Osteoblast (primary cell): ENCODE measurements at regions not wholly inside any gene's neighbourhood (a gene's known extent, or its start where the extent isn't known, plus 50 kb on each side); places are given as distances from the start of the nearest gene placed in this dataset.

Experiments used
- DNase-seq: peaks from one replicate; pipeline ENCODE4 v3.0.0; 2011; ENCODE audit warnings: low spot score, mixed read lengths; ENCODE audit not compliant: insufficient read length; ENCODE audit errors: missing footprints
- H2AFZ ChIP-seq: 2 replicates; pipeline ENCODE4 v1.6.0; 2011; ENCODE audit warnings: mild to moderate bottlenecking, low read length
- H3K27ac ChIP-seq: 2 replicates; pipeline ENCODE4 v1.5.1; 2011; ENCODE audit warnings: mild to moderate bottlenecking, low read depth, low read length, moderate library complexity
- H3K27me3 ChIP-seq: 2 replicates; pipeline ENCODE4 v1.6.0; 2012; ENCODE audit warnings: mild to moderate bottlenecking, control low read depth, inconsistent platforms, low read length, moderate library complexity; ENCODE audit not compliant: insufficient read depth
- H3K36me3 ChIP-seq: 2 replicates; pipeline ENCODE4 v1.5.1; 2011; ENCODE audit warnings: mild to moderate bottlenecking, low read length, control low read depth, moderate library complexity; ENCODE audit not compliant: insufficient read depth
- H3K4me1 ChIP-seq: 2 replicates; pipeline ENCODE4 v1.5.1; 2011; ENCODE audit warnings: mild to moderate bottlenecking, low read length, control low read depth, moderate library complexity; ENCODE audit not compliant: insufficient read depth
- H3K4me2 ChIP-seq: 2 replicates; pipeline ENCODE4 v1.6.0; 2011; ENCODE audit warnings: mild to moderate bottlenecking, low read length; ENCODE audit not compliant: insufficient read depth
- H3K4me3 ChIP-seq: fragments of 200-600 bp; sonication (generic); 3 replicates; pipeline ENCODE4 v1.5.1; 2012; ENCODE audit warnings: mild to moderate bottlenecking, low read length, inconsistent platforms; ENCODE audit not compliant: insufficient read depth
- H3K79me2 ChIP-seq: 2 replicates; pipeline ENCODE4 v1.6.0; 2012; ENCODE audit warnings: mild to moderate bottlenecking, low read length, control low read depth, inconsistent platforms; ENCODE audit not compliant: insufficient read depth
- H3K9me3 ChIP-seq: 2 replicates; pipeline ENCODE4 v1.5.1; 2011; ENCODE audit warnings: low read depth, low read length, control low read depth
- H4K20me1 ChIP-seq: 2 replicates; pipeline ENCODE4 v1.6.0; 2012; ENCODE audit warnings: mild to moderate bottlenecking, low read length, control low read depth; ENCODE audit not compliant: insufficient read depth
- TF ChIP-seq, protein P1 (sequence below): IDR thresholded peaks from 2 replicates; pipeline ENCODE4 v1.5.1; 2011; ENCODE audit warnings: mild to moderate bottlenecking, low read depth, low read length, moderate library complexity; ENCODE audit errors: extremely low read depth

GRCh38 chr2:38474021-38474456 is 97.0 kb upstream of the ATL2 start:
- Histone ChIP-seq H3K79me2 (no peaks in the 10 kb centered on the region), H3K27me3 (peaks cover 48% of the 10 kb centered on the region)

DNA sequence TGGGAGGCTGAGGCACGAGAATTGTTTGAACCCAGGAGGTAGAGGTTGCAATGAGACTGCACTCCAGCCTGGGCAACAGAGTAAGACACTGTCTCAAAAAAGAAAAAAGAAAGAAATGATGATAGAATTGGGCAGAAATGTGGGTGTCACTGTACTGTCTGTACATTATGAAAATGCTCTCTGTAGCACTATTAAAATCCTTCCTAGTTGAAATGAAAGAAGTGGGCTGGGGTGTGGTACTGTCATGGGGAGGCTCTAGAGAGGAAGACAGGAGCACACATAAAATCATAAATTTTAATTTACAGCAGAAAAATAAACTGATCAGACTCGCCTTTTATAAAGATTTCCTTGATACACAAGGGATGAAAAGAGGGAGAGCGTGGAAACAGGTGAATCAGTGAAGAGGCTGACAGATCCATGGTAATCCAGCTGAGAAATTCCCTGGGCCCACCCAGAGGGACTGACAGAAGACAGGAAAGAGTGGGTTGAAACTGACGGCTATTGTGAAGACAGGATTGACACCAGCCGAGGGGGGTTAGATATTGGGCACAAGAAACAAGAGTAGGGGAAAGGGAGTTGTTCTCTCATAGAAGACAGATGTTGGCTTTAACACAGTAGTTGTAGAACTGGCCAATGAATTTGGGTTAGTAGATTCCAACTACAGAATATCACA is 96.4 kb upstream of the ATL2 start:
- Histone ChIP-seq H2AFZ (no peak overlapping the region), H3K9me3 (no peaks in the 10 kb centered on the region), H3K4me2 (no peak overlapping the region), H3K36me3 (no peaks in the 10 kb centered on the region), H3K27me3 (peaks cover 45% of the 10 kb centered on the region), H3K4me3 (no peak overlapping the region), H4K20me1 (no peaks in the 10 kb centered on the region), H3K79me2 (no peaks in the 10 kb centered on the region), H3K4me1 (no peaks in the 10 kb centered on the region), H3K27ac (no peak overlapping the region)
- DNase-seq, result no peak
- TF ChIP-seq, protein P1, sequence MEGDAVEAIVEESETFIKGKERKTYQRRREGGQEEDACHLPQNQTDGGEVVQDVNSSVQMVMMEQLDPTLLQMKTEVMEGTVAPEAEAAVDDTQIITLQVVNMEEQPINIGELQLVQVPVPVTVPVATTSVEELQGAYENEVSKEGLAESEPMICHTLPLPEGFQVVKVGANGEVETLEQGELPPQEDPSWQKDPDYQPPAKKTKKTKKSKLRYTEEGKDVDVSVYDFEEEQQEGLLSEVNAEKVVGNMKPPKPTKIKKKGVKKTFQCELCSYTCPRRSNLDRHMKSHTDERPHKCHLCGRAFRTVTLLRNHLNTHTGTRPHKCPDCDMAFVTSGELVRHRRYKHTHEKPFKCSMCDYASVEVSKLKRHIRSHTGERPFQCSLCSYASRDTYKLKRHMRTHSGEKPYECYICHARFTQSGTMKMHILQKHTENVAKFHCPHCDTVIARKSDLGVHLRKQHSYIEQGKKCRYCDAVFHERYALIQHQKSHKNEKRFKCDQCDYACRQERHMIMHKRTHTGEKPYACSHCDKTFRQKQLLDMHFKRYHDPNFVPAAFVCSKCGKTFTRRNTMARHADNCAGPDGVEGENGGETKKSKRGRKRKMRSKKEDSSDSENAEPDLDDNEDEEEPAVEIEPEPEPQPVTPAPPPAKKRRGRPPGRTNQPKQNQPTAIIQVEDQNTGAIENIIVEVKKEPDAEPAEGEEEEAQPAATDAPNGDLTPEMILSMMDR, result no peak

More at GRCh38 chr2:38474021-38474456, 97.0 kb upstream of the ATL2 start:
- no peaks in the 10 kb centered on the region for H3K9me3 ChIP-seq
- TF ChIP-seq, protein P1, result no peak
- H3K4me3 ChIP-seq, result no peak overlapping the region
- H3K4me1 ChIP-seq, result no peaks in the 10 kb centered on the region
- H3K27ac ChIP-seq, result no peak overlapping the region
- no peak for DNase-seq
- H4K20me1 ChIP-seq, result no peaks in the 10 kb centered on the region
- H2AFZ ChIP-seq, result no peak overlapping the region
- no peak overlapping the region for H3K4me2 ChIP-seq
- no peaks in the 10 kb centered on the region for H3K36me3 ChIP-seq

GRCh38 chr2:38470115-38470514 is 93.0 kb upstream of the ATL2 start:
- no peak overlapping the region for H3K27ac ChIP-seq
- TF ChIP-seq, protein P1, result no peak
- DNase-seq, result no peak
- H4K20me1 ChIP-seq, result no peaks in the 10 kb centered on the region
- no peak overlapping the region for H2AFZ ChIP-seq
- H3K27me3 ChIP-seq, result peaks cover 52% of the 10 kb centered on the region
- no peaks in the 10 kb centered on the region for H3K36me3 ChIP-seq
- H3K4me1 ChIP-seq, result no peaks in the 10 kb centered on the region
- no peaks in the 10 kb centered on the region for H3K79me2 ChIP-seq
- no peak overlapping the region for H3K4me3 ChIP-seq
- H3K4me2 ChIP-seq, result no peak overlapping the region
- no peaks in the 10 kb centered on the region for H3K9me3 ChIP-seq

GRCh38 chr2:38467768-38468455 is 90.8 kb upstream of the ATL2 start:
- Histone ChIP-seq H3K27ac (no peak overlapping the region), H3K36me3 (no peaks in the 10 kb centered on the region), H2AFZ (no peak overlapping the region), H4K20me1 (no peaks in the 10 kb centered on the region), H3K9me3 (no peaks in the 10 kb centered on the region), H3K27me3 (peaks cover 40% of the 10 kb centered on the region), H3K4me1 (no peaks in the 10 kb centered on the region), H3K79me2 (no peaks in the 10 kb centered on the region), H3K4me3 (no peak overlapping the region), H3K4me2 (no peak overlapping the region)
- TF ChIP-seq, protein P1, result no peak
- no peak for DNase-seq
